ENCODE measurements at regions not wholly inside any gene's neighbourhood (a gene's known extent, or its start where the extent isn't known, plus 50 kb on each side); places are given as distances from the start of the nearest gene placed in this dataset.

GRCh38 chr5:86554638-86555037 lies 63.1 kb upstream of the COX7C start:
- TF ChIP-seq ZNF224 (CRISPR knock-in tag; IDR thresholded peaks at IDR 0.05) (no peak), TAF9B (IDR thresholded peaks at IDR 0.05; ENCODE audit: partially characterized antibody) (no peak), HNRNPUL1 (IDR thresholded peaks at IDR 0.05; ENCODE audit: low read length) (no peak), POLR2A (conservative IDR thresholded peaks at IDR 0.05) (no peak), CREB1 (IDR thresholded peaks at IDR 0.05) (no peak), CREB1 (CRISPR knock-in tag; IDR thresholded peaks at IDR 0.05) (no peak)
- TF ChIP-seq, protein P1, sequence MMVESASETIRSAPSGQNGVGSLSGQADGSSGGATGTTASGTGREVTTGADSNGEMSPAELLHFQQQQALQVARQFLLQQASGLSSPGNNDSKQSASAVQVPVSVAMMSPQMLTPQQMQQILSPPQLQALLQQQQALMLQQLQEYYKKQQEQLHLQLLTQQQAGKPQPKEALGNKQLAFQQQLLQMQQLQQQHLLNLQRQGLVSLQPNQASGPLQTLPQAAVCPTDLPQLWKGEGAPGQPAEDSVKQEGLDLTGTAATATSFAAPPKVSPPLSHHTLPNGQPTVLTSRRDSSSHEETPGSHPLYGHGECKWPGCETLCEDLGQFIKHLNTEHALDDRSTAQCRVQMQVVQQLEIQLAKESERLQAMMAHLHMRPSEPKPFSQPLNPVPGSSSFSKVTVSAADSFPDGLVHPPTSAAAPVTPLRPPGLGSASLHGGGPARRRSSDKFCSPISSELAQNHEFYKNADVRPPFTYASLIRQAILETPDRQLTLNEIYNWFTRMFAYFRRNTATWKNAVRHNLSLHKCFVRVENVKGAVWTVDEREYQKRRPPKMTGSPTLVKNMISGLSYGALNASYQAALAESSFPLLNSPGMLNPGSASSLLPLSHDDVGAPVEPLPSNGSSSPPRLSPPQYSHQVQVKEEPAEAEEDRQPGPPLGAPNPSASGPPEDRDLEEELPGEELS (CRISPR knock-in tag; IDR thresholded peaks at IDR 0.05; ENCODE audit: borderline replicate concordance) = no peak
- TF ChIP-seq, protein P2, sequence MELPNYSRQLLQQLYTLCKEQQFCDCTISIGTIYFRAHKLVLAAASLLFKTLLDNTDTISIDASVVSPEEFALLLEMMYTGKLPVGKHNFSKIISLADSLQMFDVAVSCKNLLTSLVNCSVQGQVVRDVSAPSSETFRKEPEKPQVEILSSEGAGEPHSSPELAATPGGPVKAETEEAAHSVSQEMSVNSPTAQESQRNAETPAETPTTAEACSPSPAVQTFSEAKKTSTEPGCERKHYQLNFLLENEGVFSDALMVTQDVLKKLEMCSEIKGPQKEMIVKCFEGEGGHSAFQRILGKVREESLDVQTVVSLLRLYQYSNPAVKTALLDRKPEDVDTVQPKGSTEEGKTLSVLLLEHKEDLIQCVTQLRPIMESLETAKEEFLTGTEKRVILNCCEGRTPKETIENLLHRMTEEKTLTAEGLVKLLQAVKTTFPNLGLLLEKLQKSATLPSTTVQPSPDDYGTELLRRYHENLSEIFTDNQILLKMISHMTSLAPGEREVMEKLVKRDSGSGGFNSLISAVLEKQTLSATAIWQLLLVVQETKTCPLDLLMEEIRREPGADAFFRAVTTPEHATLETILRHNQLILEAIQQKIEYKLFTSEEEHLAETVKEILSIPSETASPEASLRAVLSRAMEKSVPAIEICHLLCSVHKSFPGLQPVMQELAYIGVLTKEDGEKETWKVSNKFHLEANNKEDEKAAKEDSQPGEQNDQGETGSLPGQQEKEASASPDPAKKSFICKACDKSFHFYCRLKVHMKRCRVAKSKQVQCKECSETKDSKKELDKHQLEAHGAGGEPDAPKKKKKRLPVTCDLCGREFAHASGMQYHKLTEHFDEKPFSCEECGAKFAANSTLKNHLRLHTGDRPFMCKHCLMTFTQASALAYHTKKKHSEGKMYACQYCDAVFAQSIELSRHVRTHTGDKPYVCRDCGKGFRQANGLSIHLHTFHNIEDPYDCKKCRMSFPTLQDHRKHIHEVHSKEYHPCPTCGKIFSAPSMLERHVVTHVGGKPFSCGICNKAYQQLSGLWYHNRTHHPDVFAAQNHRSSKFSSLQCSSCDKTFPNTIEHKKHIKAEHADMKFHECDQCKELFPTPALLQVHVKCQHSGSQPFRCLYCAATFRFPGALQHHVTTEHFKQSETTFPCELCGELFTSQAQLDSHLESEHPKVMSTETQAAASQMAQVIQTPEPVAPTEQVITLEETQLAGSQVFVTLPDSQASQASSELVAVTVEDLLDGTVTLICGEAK (IDR thresholded peaks at IDR 0.05) = no peak
- TF ChIP-seq, protein P2 (CRISPR knock-in tag; IDR thresholded peaks at IDR 0.05) = no peak
